Heart left ventricle (tissue), 13 donors: ENCODE measurements at regions not wholly inside any gene's neighbourhood (a gene's known extent, or its start where the extent isn't known, plus 50 kb on each side); places are given as distances from the start of the nearest gene placed in this dataset.

Experiments used
- POLR2A ChIP-seq, 2 donors: fragments of 450-650 bp; IDR thresholded peaks; one replicate each; pipeline ENCODE4 v1.6.1; 2017; ENCODE audit warnings: antibody characterized with exemption in 2 of 2, mild to moderate bottlenecking in 2 of 2, moderate library complexity in 2 of 2
- TF ChIP-seq, protein P1 (sequence below), 12 donors: fragments of 200-600 bp; sonication (generic) in 4 of 12; IDR thresholded peaks; one replicate each; pipeline versions ENCODE4 v1.5.0 to v1.8.0; 2018 to 2022; ENCODE audit warnings: antibody characterized with exemption in 12 of 12, mild to moderate bottlenecking in 5 of 12
- donor health status: ischemic (EF 13 %, LVEDD 7.1; RV severe dilation, severe dysfunction).
- donor health status: DM: no; HTN: yes; CAD: no.
- donor health status: DM: no; HTN: no; CAD: no.
- donor health status: ischemic (EF 25% LVEDD 6.9; RV normal size, moderate dysfunction).
- donor health status: ischemic (EF 25% LVEDD 5.7; RV mildly dilated, moderate dysfunction).
- donor health status: ischemic (EF 35%, LVEDD 5.7; RV mildly dilated, moderate dysfunction).
- donor health status: nonischemic (EF 11% LVEDD 7.7; RV severe dilation, severe dysfunction).
- donor health status: DM: yes; HTN: yes; CAD: no.
- donor health status: PGD.
- donor health status: ischemic (EF 29% LVEDD 5.4; RV normal size, mild dysfunction).
- donor health status: nonischemic (EF 23%, LVEDD 6.1; RV moderate dilation, normal function).

DNA sequence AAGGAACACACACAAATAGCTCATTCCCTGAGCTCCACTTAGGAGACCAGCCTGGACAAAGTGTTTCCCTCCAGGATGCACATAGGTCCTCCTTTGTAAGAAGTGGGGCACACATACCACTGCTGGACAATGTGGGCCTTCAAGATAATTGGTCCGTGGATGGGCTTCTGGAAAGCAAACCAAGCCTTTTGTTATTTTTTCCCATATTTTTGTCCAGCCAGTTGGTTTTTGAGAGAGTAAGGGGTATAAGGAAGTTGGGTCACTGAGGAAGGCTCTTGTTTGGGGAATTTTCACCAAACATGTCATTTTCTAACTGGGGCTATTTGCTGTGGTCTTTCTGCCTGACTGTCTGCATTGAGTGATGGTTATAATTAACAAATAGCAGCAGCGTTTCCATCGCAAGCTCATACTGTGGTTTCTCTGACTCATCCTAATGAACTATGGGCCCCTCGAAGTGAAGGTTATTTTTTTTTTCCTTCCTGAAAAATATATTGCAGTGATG is 306.3 kb upstream of the DUSP10 start:
- TF ChIP-seq, protein P1, sequence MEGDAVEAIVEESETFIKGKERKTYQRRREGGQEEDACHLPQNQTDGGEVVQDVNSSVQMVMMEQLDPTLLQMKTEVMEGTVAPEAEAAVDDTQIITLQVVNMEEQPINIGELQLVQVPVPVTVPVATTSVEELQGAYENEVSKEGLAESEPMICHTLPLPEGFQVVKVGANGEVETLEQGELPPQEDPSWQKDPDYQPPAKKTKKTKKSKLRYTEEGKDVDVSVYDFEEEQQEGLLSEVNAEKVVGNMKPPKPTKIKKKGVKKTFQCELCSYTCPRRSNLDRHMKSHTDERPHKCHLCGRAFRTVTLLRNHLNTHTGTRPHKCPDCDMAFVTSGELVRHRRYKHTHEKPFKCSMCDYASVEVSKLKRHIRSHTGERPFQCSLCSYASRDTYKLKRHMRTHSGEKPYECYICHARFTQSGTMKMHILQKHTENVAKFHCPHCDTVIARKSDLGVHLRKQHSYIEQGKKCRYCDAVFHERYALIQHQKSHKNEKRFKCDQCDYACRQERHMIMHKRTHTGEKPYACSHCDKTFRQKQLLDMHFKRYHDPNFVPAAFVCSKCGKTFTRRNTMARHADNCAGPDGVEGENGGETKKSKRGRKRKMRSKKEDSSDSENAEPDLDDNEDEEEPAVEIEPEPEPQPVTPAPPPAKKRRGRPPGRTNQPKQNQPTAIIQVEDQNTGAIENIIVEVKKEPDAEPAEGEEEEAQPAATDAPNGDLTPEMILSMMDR (IDR thresholded peaks at IDR 0.05): no peak
- no peak for TF ChIP-seq POLR2A (IDR thresholded peaks at IDR 0.05)
